ENCODE measurements at regions not wholly inside any gene's neighbourhood (a gene's known extent, or its start where the extent isn't known, plus 50 kb on each side); places are given as distances from the start of the nearest gene placed in this dataset.

DNA sequence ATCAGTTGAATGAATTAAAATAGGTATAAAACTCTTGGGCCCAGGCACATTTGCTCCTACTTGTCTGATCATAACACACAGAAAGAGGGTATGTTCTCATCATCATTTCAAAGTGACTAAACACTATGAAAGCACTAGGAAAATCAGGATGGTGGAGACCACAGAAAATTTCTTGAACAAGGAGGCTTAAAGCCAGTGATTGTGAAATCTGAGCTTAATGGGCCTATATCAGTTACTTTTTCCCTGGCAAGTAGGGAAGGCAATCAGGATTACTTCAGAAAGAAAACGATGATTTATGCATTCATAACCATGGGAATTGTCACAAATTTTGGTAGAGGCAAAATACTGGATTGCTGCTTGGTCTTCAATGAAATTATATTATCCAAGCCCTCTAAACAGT, 434.4 kb upstream of the CNTN4 start:
- intact Hi-C loops (cut with DNase I), result no loop called here
- no peaks in the 10 kb centered on the region for H3K27me3 ChIP-seq
- H3K36me3 ChIP-seq (replicated peaks in 1 of 2), result no peaks in the 10 kb centered on the region
- no peak for TF ChIP-seq POLR2A (IDR thresholded peaks at IDR 0.05)
- TF ChIP-seq, protein P1, sequence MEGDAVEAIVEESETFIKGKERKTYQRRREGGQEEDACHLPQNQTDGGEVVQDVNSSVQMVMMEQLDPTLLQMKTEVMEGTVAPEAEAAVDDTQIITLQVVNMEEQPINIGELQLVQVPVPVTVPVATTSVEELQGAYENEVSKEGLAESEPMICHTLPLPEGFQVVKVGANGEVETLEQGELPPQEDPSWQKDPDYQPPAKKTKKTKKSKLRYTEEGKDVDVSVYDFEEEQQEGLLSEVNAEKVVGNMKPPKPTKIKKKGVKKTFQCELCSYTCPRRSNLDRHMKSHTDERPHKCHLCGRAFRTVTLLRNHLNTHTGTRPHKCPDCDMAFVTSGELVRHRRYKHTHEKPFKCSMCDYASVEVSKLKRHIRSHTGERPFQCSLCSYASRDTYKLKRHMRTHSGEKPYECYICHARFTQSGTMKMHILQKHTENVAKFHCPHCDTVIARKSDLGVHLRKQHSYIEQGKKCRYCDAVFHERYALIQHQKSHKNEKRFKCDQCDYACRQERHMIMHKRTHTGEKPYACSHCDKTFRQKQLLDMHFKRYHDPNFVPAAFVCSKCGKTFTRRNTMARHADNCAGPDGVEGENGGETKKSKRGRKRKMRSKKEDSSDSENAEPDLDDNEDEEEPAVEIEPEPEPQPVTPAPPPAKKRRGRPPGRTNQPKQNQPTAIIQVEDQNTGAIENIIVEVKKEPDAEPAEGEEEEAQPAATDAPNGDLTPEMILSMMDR (IDR thresholded peaks at IDR 0.05), result no peak
- H3K4me1 ChIP-seq (replicated peaks in 1 of 2), result no peaks in the 10 kb centered on the region
- 60 to 78% (median 70%) methylated on average over 1 of the region's 1 CpG for WGBS, 4 donors
- no peaks in the 10 kb centered on the region for H3K9me3 ChIP-seq (replicated peaks in 1 of 3)
- no peak overlapping the region for H3K27ac ChIP-seq
- DNase-seq, result no peak
- H3K4me3 ChIP-seq, result no peak overlapping the region

DNA sequence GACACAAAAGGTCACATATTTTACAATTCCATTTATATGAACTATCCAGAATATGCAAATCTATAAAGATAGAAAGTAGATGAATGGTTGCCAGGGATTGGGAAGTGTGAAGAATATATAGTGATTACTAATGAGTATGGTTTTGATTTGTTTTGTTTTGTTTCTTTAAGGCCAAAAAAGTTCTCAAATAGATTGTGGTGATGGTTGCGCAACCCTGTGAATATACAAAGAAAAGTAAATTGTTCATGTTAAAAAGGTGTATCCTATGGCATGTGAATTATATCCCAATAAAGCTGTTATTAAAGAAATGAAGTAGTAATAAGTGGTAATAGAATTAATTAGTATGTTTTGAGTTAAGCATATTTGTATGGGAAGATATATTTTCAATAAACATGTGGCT, 431.8 kb upstream of the CNTN4 start:
- Histone ChIP-seq H3K27ac (no peak overlapping the region), H3K9me3 (replicated peaks in 1 of 3) (no peaks in the 10 kb centered on the region), H3K4me1 (replicated peaks in 1 of 2) (no peaks in the 10 kb centered on the region), H3K36me3 (replicated peaks in 1 of 2) (no peaks in the 10 kb centered on the region), H3K4me3 (no peak overlapping the region), H3K27me3 (no peaks in the 10 kb centered on the region)
- TF ChIP-seq, protein P1 (IDR thresholded peaks at IDR 0.05), result no peak
- TF ChIP-seq POLR2A (IDR thresholded peaks at IDR 0.05), result no peak
- WGBS, 4 donors, result 91 to 98% (median 93%) methylated on average over 1 of the region's 1 CpG
- intact Hi-C loops (cut with DNase I), result no loop called here
- no peak for DNase-seq

DNA sequence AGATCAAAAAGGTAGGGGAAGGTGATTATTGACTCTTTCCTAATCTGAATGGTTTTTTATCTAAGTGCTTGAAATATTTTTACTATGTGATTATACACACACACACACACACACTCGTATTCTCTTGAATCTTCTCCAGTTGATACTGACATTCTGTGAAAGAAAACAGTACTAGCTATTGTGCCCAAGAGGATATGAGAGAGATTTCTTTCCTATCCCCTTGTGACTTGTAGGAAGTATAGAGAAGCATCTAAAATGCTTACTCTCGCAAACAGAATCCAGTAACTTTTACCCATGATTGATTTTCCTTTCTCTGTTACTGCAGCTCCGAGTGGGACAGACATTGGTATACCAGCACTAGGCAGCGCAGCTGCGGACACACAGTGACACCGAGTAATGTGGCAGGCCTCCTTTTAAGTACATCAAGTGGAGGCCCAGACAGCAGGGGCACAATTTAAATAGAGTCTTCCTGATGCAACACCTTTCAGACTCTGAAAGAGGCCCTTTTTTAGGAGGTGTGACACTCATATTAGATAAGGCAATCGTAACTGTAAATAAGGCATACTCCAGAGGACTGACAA, 421.0 kb upstream of the CNTN4 start:
- no peak for TF ChIP-seq POLR2A (IDR thresholded peaks at IDR 0.05)
- TF ChIP-seq, protein P1 (IDR thresholded peaks at IDR 0.05), result no peak
- 60 to 80% (median 67%) methylated on average over 7 of the region's 7 CpGs for WGBS, 4 donors
- Histone ChIP-seq H3K27ac (no peak overlapping the region), H3K27me3 (no peaks in the 10 kb centered on the region), H3K4me3 (no peak overlapping the region), H3K36me3 (replicated peaks in 1 of 2) (no peaks in the 10 kb centered on the region), H3K4me1 (replicated peaks in 1 of 2) (no peaks in the 10 kb centered on the region), H3K9me3 (replicated peaks in 1 of 3) (no peaks in the 10 kb centered on the region)
- intact Hi-C loops (cut with DNase I), result no loop called here
- DNase-seq, result no peak

DNA sequence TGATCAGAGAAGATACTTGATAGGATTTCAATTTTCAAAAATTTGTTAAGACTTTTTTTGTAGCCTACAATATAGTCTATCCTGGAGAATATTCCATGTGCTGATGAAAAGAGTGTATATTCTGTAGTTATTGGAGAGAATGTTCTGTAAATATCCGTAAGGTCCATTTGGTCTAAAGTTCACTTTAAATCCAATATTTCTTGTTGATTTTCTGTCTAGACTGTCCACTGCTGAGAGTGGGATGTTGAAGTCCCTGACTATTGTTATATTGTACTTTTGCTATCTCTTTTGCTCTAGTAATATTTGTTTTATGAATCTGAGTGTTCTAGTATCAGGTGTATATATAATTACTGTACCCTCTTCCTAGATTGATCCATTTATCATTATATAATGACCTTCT, 406.2 kb upstream of the CNTN4 start:
- no peak for TF ChIP-seq POLR2A (IDR thresholded peaks at IDR 0.05)
- TF ChIP-seq, protein P1 (IDR thresholded peaks at IDR 0.05), result no peak
- Histone ChIP-seq H3K9me3 (replicated peaks in 1 of 3) (no peaks in the 10 kb centered on the region), H3K27me3 (no peaks in the 10 kb centered on the region), H3K4me1 (replicated peaks in 1 of 2) (no peaks in the 10 kb centered on the region), H3K4me3 (no peak overlapping the region), H3K36me3 (replicated peaks in 1 of 2) (no peaks in the 10 kb centered on the region), H3K27ac (no peak overlapping the region)
- intact Hi-C loops (cut with DNase I), result no loop called here
- no peak for DNase-seq
- WGBS, 4 donors, result 72 to 83% (median 78%) methylated on average over 1 of the region's 1 CpG

Data from adrenal gland (tissue), 9 donors.